Hepatocyte (in vitro differentiated cells): ENCODE measurements at regions not wholly inside any gene's neighbourhood (a gene's known extent, or its start where the extent isn't known, plus 50 kb on each side); places are given as distances from the start of the nearest gene placed in this dataset.

Source experiments
- DNase-seq: peaks from one replicate; pipeline ENCODE4 v3.0.0-alpha.2; 2016; ENCODE audit warnings: low spot score
- H2AFZ ChIP-seq: fragments of 200-600 bp; sonication (generic); 2 replicates; pipeline ENCODE4 v1.6.0; 2016; ENCODE audit warnings: antibody characterized with exemption, mild to moderate bottlenecking
- H3K27ac ChIP-seq: fragments of 200-600 bp; sonication (generic); 2 replicates; pipeline ENCODE4 v1.5.1; 2016; ENCODE audit warnings: mild to moderate bottlenecking
- H3K27me3 ChIP-seq: fragments of 200-600 bp; sonication (generic); 2 replicates; pipeline ENCODE4 v1.6.1; 2016
- H3K36me3 ChIP-seq: fragments of 200-600 bp; sonication (generic); replicated peaks from 2 replicates; pipeline ENCODE4 v1.5.1; 2016; ENCODE audit warnings: low read depth; ENCODE audit not compliant: insufficient read depth
- H3K4me1 ChIP-seq: fragments of 200-600 bp; sonication (generic); 2 replicates; pipeline ENCODE4 v1.5.1; 2016; ENCODE audit warnings: mild to moderate bottlenecking, moderate library complexity; ENCODE audit not compliant: insufficient read depth
- H3K4me2 ChIP-seq: fragments of 200-600 bp; sonication (generic); 2 replicates; pipeline ENCODE4 v1.6.0; 2016
- H3K4me3 ChIP-seq: fragments of 200-600 bp; sonication (generic); 2 replicates; pipeline ENCODE4 v1.5.1; 2016; ENCODE audit warnings: mild to moderate bottlenecking
- H3K79me2 ChIP-seq: fragments of 200-600 bp; sonication (generic); 2 replicates; pipeline ENCODE4 v1.6.0; 2017; ENCODE audit warnings: mild to moderate bottlenecking
- H3K9me2 ChIP-seq: fragments of 200-600 bp; sonication (generic); replicated peaks from 2 replicates; pipeline ENCODE4 v1.6.0; 2017; ENCODE audit warnings: mild to moderate bottlenecking; ENCODE audit not compliant: insufficient read depth
- H3K9me3 ChIP-seq: fragments of 200-600 bp; sonication (generic); 2 replicates; pipeline ENCODE4 v1.5.1; 2016; ENCODE audit warnings: low read depth, mild to moderate bottlenecking
- H4K20me1 ChIP-seq: fragments of 200-600 bp; sonication (generic); 2 replicates; pipeline ENCODE4 v1.6.0; 2016; ENCODE audit warnings: mild to moderate bottlenecking; ENCODE audit not compliant: insufficient read depth, poor library complexity, severe bottlenecking
- EZH2 ChIP-seq: fragments of 200-600 bp; sonication (generic); IDR thresholded peaks from 2 replicates; pipeline ENCODE4 v1.6.1; 2016; ENCODE audit warnings: antibody characterized with exemption, mild to moderate bottlenecking, borderline replicate concordance
- EZH2phosphoT487 ChIP-seq: fragments of 200-600 bp; sonication (generic); IDR thresholded peaks from one replicate; pipeline ENCODE4 v1.6.1; 2018; ENCODE audit warnings: antibody characterized with exemption, mild to moderate bottlenecking, low read depth, moderate library complexity; ENCODE audit not compliant: unreplicated experiment, severe bottlenecking
- WGBS: methylation state at CpG from one replicate; pipeline ENCODE4 v1.1.6; 2016; ENCODE audit warnings: low lambda C conversion rate; ENCODE audit errors: missing lambda C conversion rate; 5-methylcytosine and 5-hydroxymethylcytosine counted together
- TF ChIP-seq, protein P1 (sequence below): fragments of 200-600 bp; sonication (generic); IDR thresholded peaks from 2 replicates; pipeline ENCODE4 v1.5.1; 2016; ENCODE audit warnings: antibody characterized with exemption, mild to moderate bottlenecking; ENCODE audit not compliant: poor library complexity

DNA sequence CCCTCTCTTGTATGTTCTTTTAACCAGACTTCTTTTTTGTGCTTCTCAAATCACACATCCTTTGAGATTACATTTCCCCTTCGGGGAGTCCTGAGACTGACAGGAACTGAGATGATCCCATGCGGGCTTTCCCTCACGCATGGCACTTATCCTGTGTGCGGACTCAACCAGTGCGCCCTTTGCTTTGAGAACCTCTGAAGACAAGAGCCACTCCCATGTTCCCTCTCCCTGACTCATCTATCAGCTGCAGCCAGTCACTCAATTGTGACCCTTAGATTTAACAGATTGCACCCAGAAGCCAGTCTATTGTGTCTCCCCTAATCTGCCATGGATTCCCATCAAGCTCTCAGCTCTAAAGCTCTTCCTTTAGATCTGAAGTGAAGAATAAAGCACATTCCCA lies 353.9 kb upstream of the MEOX2 start:
- Histone ChIP-seq H3K36me3 (no peaks in the 10 kb centered on the region), H3K4me1 (no peaks in the 10 kb centered on the region), H3K27me3 (no peaks in the 10 kb centered on the region), H3K4me2 (no peak overlapping the region), H2AFZ (no peak overlapping the region), H3K27ac (no peak overlapping the region), H3K79me2 (no peaks in the 10 kb centered on the region), H3K9me3 (no peaks in the 10 kb centered on the region), H4K20me1 (no peaks in the 10 kb centered on the region), H3K4me3 (no peak overlapping the region), H3K9me2 (no peaks in the 10 kb centered on the region)
- DNase-seq = no peak
- TF ChIP-seq EZH2phosphoT487 (no peak), EZH2 (no peak)
- 90% methylated on average over 5 of the region's 5 CpGs for WGBS

DNA sequence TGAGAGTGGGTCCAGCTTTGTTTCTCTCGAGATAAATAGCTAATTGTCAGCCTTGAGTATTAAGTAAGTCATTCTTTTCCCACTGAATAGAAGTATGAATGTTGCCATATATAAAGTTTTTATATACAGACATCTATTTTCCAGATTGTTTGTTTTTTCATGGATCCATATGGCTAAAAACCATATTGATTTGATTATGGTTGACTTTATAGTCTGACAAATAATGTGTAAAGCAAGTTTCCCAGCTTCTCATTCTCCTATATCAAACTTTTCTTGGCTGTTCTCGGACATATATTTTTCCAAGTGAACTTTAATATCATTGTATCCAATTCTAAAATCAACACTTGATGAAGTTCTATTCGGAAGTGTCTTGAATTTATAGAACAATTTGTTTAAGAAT lies 352.4 kb upstream of the MEOX2 start:
- DNase-seq = no peak
- Histone ChIP-seq H3K4me3 (no peak overlapping the region), H3K4me1 (no peaks in the 10 kb centered on the region), H4K20me1 (no peaks in the 10 kb centered on the region), H3K4me2 (no peak overlapping the region), H3K27ac (no peak overlapping the region), H3K36me3 (no peaks in the 10 kb centered on the region), H3K79me2 (no peaks in the 10 kb centered on the region), H3K9me3 (no peaks in the 10 kb centered on the region), H3K9me2 (no peaks in the 10 kb centered on the region), H3K27me3 (no peaks in the 10 kb centered on the region), H2AFZ (no peak overlapping the region)
- TF ChIP-seq, protein P1, sequence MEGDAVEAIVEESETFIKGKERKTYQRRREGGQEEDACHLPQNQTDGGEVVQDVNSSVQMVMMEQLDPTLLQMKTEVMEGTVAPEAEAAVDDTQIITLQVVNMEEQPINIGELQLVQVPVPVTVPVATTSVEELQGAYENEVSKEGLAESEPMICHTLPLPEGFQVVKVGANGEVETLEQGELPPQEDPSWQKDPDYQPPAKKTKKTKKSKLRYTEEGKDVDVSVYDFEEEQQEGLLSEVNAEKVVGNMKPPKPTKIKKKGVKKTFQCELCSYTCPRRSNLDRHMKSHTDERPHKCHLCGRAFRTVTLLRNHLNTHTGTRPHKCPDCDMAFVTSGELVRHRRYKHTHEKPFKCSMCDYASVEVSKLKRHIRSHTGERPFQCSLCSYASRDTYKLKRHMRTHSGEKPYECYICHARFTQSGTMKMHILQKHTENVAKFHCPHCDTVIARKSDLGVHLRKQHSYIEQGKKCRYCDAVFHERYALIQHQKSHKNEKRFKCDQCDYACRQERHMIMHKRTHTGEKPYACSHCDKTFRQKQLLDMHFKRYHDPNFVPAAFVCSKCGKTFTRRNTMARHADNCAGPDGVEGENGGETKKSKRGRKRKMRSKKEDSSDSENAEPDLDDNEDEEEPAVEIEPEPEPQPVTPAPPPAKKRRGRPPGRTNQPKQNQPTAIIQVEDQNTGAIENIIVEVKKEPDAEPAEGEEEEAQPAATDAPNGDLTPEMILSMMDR = no peak
- TF ChIP-seq EZH2 (no peak), EZH2phosphoT487 (no peak)
- 71% methylated on average over 3 of the region's 3 CpGs for WGBS

DNA sequence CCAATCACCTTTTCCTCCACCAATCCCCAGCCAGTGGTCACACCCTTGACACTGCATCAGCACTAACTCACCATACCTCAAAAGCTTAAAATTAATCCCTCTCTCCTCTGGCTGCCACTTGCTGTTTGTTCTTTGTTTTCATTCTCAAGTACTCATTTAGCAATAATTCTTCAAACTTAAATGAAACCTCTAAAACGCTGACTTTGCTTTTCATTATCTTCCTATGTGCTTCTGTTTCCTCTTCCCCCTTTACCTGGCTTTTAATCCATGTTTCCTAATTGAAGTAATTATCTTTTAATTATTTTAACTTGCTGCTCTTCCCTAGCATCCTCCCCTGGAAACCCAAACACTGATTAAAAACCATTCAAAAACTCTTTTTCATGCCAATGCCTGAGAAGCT lies 348.9 kb upstream of the MEOX2 start:
- TF ChIP-seq, protein P1 = no peak
- TF ChIP-seq EZH2 (no peak), EZH2phosphoT487 (no peak)
- Histone ChIP-seq H3K79me2 (no peaks in the 10 kb centered on the region), H3K36me3 (no peaks in the 10 kb centered on the region), H3K4me2 (no peak overlapping the region), H3K9me2 (no peaks in the 10 kb centered on the region), H4K20me1 (no peaks in the 10 kb centered on the region), H3K4me3 (no peak overlapping the region), H2AFZ (no peak overlapping the region), H3K27ac (no peak overlapping the region), H3K9me3 (no peaks in the 10 kb centered on the region), H3K27me3 (no peaks in the 10 kb centered on the region), H3K4me1 (no peaks in the 10 kb centered on the region)
- DNase-seq = no peak
- WGBS = 76% methylated on average over 1 of the region's 1 CpG

DNA sequence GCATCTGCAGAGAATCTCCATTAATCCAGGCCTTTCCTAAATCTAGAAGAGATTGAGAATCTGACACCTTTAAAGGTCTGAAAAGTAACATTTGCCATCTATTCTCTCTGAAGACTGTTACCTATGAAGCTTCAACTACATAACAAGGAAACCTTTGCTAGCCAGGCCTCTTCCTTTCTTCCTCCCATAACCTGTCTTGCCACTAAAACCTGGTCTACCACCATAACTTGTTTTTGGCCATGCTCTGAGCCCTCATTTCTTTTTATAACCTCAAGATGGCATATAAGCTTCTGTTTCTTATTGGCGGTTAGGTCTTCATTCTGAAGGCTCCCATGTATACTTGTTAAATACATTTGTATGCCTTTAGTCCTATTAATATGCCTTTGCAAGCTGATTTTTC lies 348.4 kb upstream of the MEOX2 start:
- Histone ChIP-seq H3K27me3 (no peaks in the 10 kb centered on the region), H3K9me3 (no peaks in the 10 kb centered on the region), H3K79me2 (no peaks in the 10 kb centered on the region), H3K4me1 (no peaks in the 10 kb centered on the region), H3K27ac (no peak overlapping the region), H3K36me3 (no peaks in the 10 kb centered on the region), H3K4me2 (no peak overlapping the region), H3K4me3 (no peak overlapping the region), H4K20me1 (no peaks in the 10 kb centered on the region), H2AFZ (no peak overlapping the region), H3K9me2 (no peaks in the 10 kb centered on the region)
- TF ChIP-seq, protein P1 = no peak
- TF ChIP-seq EZH2 = no peak
- TF ChIP-seq EZH2phosphoT487 = no peak
- WGBS = 100% methylated on average over 1 of the region's 1 CpG
- no peak for DNase-seq
